ENCODE measurements at regions not wholly inside any gene's neighbourhood (a gene's known extent, or its start where the extent isn't known, plus 50 kb on each side); places are given as distances from the start of the nearest gene placed in this dataset.

DNA sequence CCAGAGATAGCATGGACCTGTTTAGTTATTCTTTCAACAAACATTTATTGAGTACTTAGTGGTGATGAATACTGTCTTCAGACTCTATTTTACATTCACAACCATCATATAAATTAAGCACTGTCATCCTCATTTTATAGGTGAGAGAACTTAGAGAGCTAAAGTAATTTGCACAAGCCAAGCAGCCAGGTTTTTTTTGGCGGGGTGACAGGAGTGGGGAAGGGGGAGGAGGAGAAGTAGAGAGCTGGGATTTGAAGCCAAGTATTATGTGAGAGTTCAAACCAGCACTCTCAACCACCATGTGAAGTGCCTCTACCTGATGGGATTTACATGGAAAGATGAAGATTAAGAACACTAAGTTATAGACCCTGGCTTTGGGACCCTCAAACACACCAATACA, 547.4 kb upstream of the IL12A start:
- intact Hi-C loops (cut with micrococcal nuclease), result no loop called here
- no peak overlapping the region for H3K4me2 ChIP-seq (ENCODE audit: insufficient read depth, low read length)
- no peaks in the 10 kb centered on the region; the same call in none of the 2 replicates for H3K9me3 ChIP-seq (replicated peaks; ENCODE audit: control insufficient read depth, insufficient read depth, low read depth, low read length)
- no peaks in the 10 kb centered on the region for H3K4me1 ChIP-seq (replicated peaks in 1 of 2; ENCODE audit: control insufficient read depth in 2 of 2, insufficient read depth in 2 of 2, low read length in 2 of 2)
- no peak overlapping the region for H3K4me3 ChIP-seq
- ChIA-PET CTCF (ENCODE audit: low intra/inter-chr PET ratio) (no interaction called here), POLR2A (no interaction called here)
- no peaks in the 10 kb centered on the region for H3K27me3 ChIP-seq (ENCODE audit: control insufficient read depth in 2 of 2, insufficient read depth in 2 of 2, low read length in 2 of 2)
- no peak overlapping the region for H3K9ac ChIP-seq (ENCODE audit: insufficient read depth in 1 of 2, low read depth in 2 of 2, low read length in 2 of 2)
- no peaks in the 10 kb centered on the region for H4K20me1 ChIP-seq (replicated peaks; ENCODE audit: control insufficient read depth, insufficient read depth, low read length)
- in situ Hi-C loops (cut with MboI), result no loop called here
- WGBS (ENCODE audit: insufficient coverage, low coverage, missing lambda C conversion rate), result 0% methylated on average over 1 of the region's 1 CpG
- DNase-seq (ENCODE audit: extremely low read depth in 1 of 4, low spot score in 3 of 4), result no peak
- H3K27ac ChIP-seq (ENCODE audit: extremely low read depth, low read depth, low read length), result no peak overlapping the region
- no peaks in the 10 kb centered on the region for H3K36me3 ChIP-seq (ENCODE audit: control insufficient read depth, insufficient read depth, low read length)
- no peak overlapping the region for H2AFZ ChIP-seq (ENCODE audit: low read depth, low read length)
- ATAC-seq, result no peak
- H3K79me2 ChIP-seq (ENCODE audit: control insufficient read depth, insufficient read depth, low read length), result no peaks in the 10 kb centered on the region
- no peaks in the 10 kb centered on the region for H3K9me1 ChIP-seq (ENCODE audit: control insufficient read depth, insufficient read depth, low read length)
- no peak for FAIRE-seq
- BruUV-seq (replicated peaks), result no TSS peak
- TF ChIP-seq RBM17 (IDR thresholded peaks at IDR 0.05; ENCODE audit: borderline replicate concordance, low read depth, low read length), result no peak
- TF ChIP-seq ZC3H11A (IDR thresholded peaks at IDR 0.05; ENCODE audit: low read depth, low read length), result no peak
- TF ChIP-seq RUNX1 (IDR thresholded peaks at IDR 0.05; ENCODE audit: low read depth), result no peak
- TF ChIP-seq, protein P1, sequence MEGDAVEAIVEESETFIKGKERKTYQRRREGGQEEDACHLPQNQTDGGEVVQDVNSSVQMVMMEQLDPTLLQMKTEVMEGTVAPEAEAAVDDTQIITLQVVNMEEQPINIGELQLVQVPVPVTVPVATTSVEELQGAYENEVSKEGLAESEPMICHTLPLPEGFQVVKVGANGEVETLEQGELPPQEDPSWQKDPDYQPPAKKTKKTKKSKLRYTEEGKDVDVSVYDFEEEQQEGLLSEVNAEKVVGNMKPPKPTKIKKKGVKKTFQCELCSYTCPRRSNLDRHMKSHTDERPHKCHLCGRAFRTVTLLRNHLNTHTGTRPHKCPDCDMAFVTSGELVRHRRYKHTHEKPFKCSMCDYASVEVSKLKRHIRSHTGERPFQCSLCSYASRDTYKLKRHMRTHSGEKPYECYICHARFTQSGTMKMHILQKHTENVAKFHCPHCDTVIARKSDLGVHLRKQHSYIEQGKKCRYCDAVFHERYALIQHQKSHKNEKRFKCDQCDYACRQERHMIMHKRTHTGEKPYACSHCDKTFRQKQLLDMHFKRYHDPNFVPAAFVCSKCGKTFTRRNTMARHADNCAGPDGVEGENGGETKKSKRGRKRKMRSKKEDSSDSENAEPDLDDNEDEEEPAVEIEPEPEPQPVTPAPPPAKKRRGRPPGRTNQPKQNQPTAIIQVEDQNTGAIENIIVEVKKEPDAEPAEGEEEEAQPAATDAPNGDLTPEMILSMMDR (IDR thresholded peaks at IDR 0.05 in 2 of 3, conservative IDR thresholded peaks at IDR 0.05 in 1 of 3; ENCODE audit: insufficient read depth in 2 of 3, low read depth in 1 of 3, low read length in 3 of 3), result no peak
- no peak for TF ChIP-seq CBX8 (IDR thresholded peaks at IDR 0.05; ENCODE audit: borderline replicate concordance, extremely low read depth, low read depth, low read length, poor library complexity, severe bottlenecking)
- TF ChIP-seq, protein P2, sequence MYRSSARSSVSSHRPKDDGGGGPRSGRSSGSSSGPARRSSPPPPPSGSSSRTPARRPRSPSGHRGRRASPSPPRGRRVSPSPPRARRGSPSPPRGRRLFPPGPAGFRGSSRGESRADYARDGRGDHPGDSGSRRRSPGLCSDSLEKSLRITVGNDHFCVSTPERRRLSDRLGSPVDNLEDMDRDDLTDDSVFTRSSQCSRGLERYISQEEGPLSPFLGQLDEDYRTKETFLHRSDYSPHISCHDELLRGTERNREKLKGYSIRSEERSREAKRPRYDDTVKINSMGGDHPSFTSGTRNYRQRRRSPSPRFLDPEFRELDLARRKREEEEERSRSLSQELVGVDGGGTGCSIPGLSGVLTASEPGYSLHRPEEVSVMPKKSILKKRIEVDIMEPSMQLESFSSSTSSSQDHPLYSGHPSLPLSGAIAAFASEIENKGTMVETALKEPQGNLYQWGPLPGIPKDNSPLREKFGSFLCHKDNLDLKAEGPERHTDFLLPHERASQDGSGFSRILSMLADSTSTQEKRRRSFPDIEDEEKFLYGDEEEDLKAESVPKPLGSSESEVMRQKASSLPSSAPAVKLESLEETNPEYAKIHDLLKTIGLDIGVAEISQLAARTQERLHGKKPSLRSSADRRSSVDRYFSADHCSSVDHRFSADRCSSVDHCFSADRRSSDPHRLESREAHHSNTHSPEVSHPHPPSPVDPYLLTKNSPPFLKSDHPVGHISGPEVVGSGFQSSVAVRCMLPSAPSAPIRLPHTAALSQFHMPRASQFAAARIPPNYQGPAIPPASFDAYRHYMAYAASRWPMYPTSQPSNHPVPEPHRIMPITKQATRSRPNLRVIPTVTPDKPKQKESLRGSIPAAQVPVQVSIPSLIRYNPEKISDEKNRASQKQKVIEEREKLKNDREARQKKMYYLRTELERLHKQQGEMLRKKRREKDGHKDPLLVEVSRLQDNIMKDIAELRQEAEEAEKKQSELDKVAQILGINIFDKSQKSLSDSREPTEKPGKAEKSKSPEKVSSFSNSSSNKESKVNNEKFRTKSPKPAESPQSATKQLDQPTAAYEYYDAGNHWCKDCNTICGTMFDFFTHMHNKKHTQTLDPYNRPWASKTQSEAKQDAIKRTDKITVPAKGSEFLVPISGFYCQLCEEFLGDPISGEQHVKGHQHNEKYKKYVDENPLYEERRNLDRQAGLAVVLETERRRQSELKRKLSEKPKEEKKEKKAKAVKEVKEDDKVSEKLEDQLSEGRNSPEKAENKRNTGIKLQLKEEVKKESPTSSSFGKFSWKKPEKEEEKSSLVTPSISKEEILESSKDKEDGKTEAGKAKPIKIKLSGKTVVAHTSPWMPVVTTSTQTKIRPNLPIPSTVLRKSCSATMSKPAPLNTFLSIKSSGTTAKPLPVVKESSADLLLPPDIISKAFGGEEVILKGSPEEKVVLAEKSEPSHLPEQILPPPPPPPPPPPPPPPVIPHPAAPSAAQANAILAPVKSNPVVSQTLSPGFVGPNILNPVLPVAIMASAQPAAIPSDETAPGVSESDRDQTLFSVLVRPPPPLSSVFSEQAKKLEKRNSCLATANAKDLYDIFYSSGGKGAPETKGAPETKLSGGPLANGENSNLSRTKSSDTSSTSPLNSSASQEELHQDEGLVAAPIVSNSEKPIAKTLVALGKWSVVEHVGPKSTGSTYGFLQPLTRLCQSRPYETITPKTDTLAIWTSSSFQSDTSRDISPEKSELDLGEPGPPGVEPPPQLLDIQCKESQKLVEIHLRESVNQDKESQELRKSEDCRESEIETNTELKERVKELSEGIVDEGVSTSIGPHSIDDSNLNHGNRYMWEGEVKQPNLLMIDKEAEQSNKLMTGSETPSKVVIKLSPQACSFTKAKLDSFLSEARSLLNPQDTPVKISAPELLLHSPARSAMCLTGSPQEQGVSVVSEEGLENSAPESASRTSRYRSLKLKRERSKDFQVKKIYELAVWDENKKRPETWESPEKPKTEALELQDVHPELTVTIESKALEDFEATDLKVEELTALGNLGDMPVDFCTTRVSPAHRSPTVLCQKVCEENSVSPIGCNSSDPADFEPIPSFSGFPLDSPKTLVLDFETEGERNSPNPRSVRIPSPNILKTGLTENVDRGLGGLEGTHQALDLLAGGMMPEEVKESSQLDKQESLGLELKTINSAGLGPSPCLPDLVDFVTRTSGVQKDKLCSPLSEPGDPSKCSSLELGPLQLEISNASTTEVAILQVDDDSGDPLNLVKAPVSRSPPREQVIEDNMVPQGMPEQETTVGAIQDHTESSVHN (IDR thresholded peaks at IDR 0.05; ENCODE audit: borderline replicate concordance in 1 of 2, low read depth in 1 of 2), result no peak
- no peak for TF ChIP-seq FOXJ2 (tag; IDR thresholded peaks at IDR 0.05)
- no peak for TF ChIP-seq HDAC3 (IDR thresholded peaks at IDR 0.05; ENCODE audit: borderline replicate concordance, partially characterized antibody)
- no peak for TF ChIP-seq PTRF (tag; IDR thresholded peaks at IDR 0.05)
- TF ChIP-seq RBM39 (optimal IDR thresholded peaks at IDR 0.05; ENCODE audit: low read depth, low read length), result no peak
- no peak for TF ChIP-seq ZNF586 (CRISPR knock-in tag; conservative IDR thresholded peaks at IDR 0.05)
